Sigmoid colon (tissue), 4 donors: ENCODE measurements at regions not wholly inside any gene's neighbourhood (a gene's known extent, or its start where the extent isn't known, plus 50 kb on each side); places are given as distances from the start of the nearest gene placed in this dataset.

ENCODE experiments used
- EP300 ChIP-seq, 4 donors: sonication (generic); formaldehyde crosslinking; IDR thresholded peaks; one replicate each; pipeline ENCODE4 v1.6.1; 2017; ENCODE audit warnings: antibody characterized with exemption in 4 of 4
- TF ChIP-seq, protein P1 (sequence below), 4 experiments: fragments of 450-650 bp in 3 of 4; fragments of 200-600 bp in 1 of 4; IDR thresholded peaks; one replicate each; pipeline ENCODE4 v1.5.1; 2016 to 2019; ENCODE audit warnings: antibody characterized with exemption in 4 of 4, mild to moderate bottlenecking in 3 of 4, moderate library complexity in 2 of 4

DNA sequence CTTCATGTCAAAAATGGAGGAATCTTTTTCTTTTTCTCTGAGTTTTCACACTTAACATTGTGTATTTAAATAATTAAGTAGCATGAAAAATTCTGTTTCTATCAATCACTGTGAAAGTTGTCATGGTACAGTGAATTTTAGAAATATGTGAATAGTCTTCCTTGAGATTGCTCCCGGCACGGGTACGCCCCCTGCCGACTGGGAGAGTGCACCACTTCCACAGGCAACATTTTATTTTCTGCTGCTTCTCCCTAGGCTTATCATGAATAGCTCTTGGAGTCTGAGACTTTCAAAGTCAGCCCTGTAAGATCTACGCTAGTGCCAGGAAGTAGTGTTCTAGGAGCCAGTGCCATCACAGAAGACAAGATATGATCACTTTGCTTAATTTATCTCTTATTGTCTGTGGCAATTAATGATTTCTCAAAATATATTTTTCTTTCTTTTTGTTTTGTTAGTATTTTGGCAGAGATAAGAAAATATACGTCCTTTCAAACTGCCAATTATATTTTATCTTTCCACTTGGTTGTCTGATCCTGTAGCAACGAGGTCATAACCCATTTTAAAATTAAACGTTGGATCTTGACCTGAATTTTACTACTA, 763.8 kb upstream of the AADAT start:
- no peak for TF ChIP-seq EP300 (IDR thresholded peaks at IDR 0.05)
- TF ChIP-seq, protein P1, sequence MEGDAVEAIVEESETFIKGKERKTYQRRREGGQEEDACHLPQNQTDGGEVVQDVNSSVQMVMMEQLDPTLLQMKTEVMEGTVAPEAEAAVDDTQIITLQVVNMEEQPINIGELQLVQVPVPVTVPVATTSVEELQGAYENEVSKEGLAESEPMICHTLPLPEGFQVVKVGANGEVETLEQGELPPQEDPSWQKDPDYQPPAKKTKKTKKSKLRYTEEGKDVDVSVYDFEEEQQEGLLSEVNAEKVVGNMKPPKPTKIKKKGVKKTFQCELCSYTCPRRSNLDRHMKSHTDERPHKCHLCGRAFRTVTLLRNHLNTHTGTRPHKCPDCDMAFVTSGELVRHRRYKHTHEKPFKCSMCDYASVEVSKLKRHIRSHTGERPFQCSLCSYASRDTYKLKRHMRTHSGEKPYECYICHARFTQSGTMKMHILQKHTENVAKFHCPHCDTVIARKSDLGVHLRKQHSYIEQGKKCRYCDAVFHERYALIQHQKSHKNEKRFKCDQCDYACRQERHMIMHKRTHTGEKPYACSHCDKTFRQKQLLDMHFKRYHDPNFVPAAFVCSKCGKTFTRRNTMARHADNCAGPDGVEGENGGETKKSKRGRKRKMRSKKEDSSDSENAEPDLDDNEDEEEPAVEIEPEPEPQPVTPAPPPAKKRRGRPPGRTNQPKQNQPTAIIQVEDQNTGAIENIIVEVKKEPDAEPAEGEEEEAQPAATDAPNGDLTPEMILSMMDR (IDR thresholded peaks at IDR 0.05): peak in 3 of 4 experiments; percentile 21 to 66 (median 50)
